ENCODE measurements at regions not wholly inside any gene's neighbourhood (a gene's known extent, or its start where the extent isn't known, plus 50 kb on each side); places are given as distances from the start of the nearest gene placed in this dataset.
"Not testable (repeated sequence)": the region's sequence is repeated elsewhere in the genome, so short reads cannot be mapped to it uniquely, and the experiment has no call there.

GRCh38 chr3:105979961-105980360 lies 111.1 kb upstream of the CBLB start:
- no peak for DNase-seq (ENCODE audit: low spot score)

GRCh38 chr3:105982207-105982606 lies 113.4 kb upstream of the CBLB start:
- no peak for DNase-seq (ENCODE audit: low spot score)

- DNase-seq (ENCODE audit: low spot score): no peak
Observed at GRCh38 chr3:105984837-105985236, 116.0 kb upstream of the CBLB start.

GRCh38 chr3:105986343-105986742 lies 117.5 kb upstream of the CBLB start:
- DNase-seq (ENCODE audit: low spot score): not testable (repeated sequence)

- DNase-seq (ENCODE audit: low spot score): no peak
Observed at GRCh38 chr3:105987809-105988208, 119.0 kb upstream of the CBLB start.

GRCh38 chr3:105988540-105989212 lies 119.9 kb upstream of the CBLB start:
- DNase-seq (ENCODE audit: low spot score): no peak

GRCh38 chr3:105996781-105997180 lies 128.0 kb upstream of the CBLB start:
- no peak for DNase-seq (ENCODE audit: low spot score)

- no peak for DNase-seq (ENCODE audit: low spot score)
Observed at GRCh38 chr3:105997466-105997799, 128.6 kb upstream of the CBLB start.

GRCh38 chr3:105997800-105998526 lies 129.2 kb upstream of the CBLB start:
- peak; percentile 59 for DNase-seq (ENCODE audit: low spot score)

- no peak for DNase-seq (ENCODE audit: low spot score)
Observed at GRCh38 chr3:105999856-106000255, 131.0 kb upstream of the CBLB start.

GRCh38 chr3:106001923-106002322 lies 133.1 kb upstream of the CBLB start:
- DNase-seq (ENCODE audit: low spot score): no peak

- DNase-seq (ENCODE audit: low spot score): peak; percentile 8
Observed at GRCh38 chr3:106004137-106004681, 135.4 kb upstream of the CBLB start.

- DNase-seq (ENCODE audit: low spot score): no peak
Observed at GRCh38 chr3:106004826-106005225, 136.0 kb upstream of the CBLB start.

- peak; percentile 44 for DNase-seq (ENCODE audit: low spot score)
Observed at GRCh38 chr3:106006001-106006400, 137.2 kb upstream of the CBLB start.

- no peak for DNase-seq (ENCODE audit: low spot score)
Observed at GRCh38 chr3:106006571-106006970, 137.8 kb upstream of the CBLB start.

- no peak for DNase-seq (ENCODE audit: low spot score)
Observed at GRCh38 chr3:106007512-106007911, 138.7 kb upstream of the CBLB start.

GRCh38 chr3:106008766-106009165 lies 140.0 kb upstream of the CBLB start:
- DNase-seq (ENCODE audit: low spot score): no peak

- no peak for DNase-seq (ENCODE audit: low spot score)
Observed at GRCh38 chr3:106010829-106011228, 142.0 kb upstream of the CBLB start.

- peak; percentile 48 for DNase-seq (ENCODE audit: low spot score)
Observed at GRCh38 chr3:106013971-106014370, 145.2 kb upstream of the CBLB start.

- no peak for DNase-seq (ENCODE audit: low spot score)
Observed at GRCh38 chr3:106014518-106014917, 145.7 kb upstream of the CBLB start.

GRCh38 chr3:106014971-106015370 lies 146.2 kb upstream of the CBLB start:
- DNase-seq (ENCODE audit: low spot score): no peak

- no peak for DNase-seq (ENCODE audit: low spot score)
Observed at GRCh38 chr3:106018102-106018501, 149.3 kb upstream of the CBLB start.

GRCh38 chr3:106018929-106019550 lies 150.2 kb upstream of the CBLB start:
- DNase-seq (ENCODE audit: low spot score): no peak
